Amniotic stem cell (primary cell): ENCODE measurements at regions not wholly inside any gene's neighbourhood (a gene's known extent, or its start where the extent isn't known, plus 50 kb on each side); places are given as distances from the start of the nearest gene placed in this dataset.
"Not testable (repeated sequence)": the region's sequence is repeated elsewhere in the genome, so short reads cannot be mapped to it uniquely, and the experiment has no call there.

ENCODE experiments used
- DNase-seq: peaks from one replicate; lab custom pipeline; 2025; lab: John Stamatoyannopoulos, UW

- DNase-seq: no peak
These were observed 650.7 kb upstream of the GRID2 start for GRCh38 chr4:91653067-91653466.

GRCh38 chr4:91681091-91681490 lies 622.7 kb upstream of the GRID2 start:
- DNase-seq: no peak

- no peak for DNase-seq
These were observed 622.2 kb upstream of the GRID2 start for GRCh38 chr4:91681544-91681943.

DNA sequence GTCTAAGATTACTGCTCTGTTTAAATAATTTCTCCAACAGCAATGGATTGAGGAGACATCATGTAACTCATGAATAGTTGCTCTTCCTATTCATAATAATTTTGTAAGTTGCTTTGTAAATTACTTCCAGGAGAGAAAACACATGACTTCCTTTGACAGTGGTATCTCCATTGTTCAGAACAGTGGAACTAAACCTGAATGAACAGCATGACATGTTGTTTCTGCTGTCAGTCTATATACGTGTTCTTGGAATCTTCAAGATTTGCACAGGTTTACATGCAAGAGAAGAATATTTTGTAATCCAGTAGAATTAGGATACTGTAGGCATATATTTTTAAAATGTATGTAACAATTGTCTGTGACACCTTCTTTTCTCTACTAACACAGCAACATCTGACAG lies 618.8 kb upstream of the GRID2 start:
- DNase-seq: no peak

DNA sequence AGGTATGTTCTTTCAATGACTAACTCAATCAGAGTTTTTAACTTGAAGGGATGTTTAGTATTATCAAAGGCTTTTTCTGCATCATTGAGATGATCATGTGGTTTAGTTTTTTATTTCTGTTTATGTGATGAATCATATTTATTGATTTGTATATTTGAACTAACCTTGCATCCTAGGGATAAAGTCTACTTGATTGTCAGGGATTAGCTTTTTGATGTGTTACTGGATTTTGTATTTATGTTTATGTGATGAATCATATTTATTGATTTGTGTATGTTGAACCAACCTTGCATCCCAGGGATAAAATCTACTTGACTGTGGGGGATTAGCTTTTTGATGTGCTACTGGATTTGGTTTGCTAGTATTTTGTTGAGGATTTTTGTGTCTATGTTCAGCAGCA lies 615.4 kb upstream of the GRID2 start:
- DNase-seq: no peak

GRCh38 chr4:91699691-91700090 lies 604.1 kb upstream of the GRID2 start:
- not testable (repeated sequence) for DNase-seq

GRCh38 chr4:91729851-91730250 lies 573.9 kb upstream of the GRID2 start:
- DNase-seq: no peak

- DNase-seq: no peak
These were observed 569.1 kb upstream of the GRID2 start for GRCh38 chr4:91734682-91735081.

DNA sequence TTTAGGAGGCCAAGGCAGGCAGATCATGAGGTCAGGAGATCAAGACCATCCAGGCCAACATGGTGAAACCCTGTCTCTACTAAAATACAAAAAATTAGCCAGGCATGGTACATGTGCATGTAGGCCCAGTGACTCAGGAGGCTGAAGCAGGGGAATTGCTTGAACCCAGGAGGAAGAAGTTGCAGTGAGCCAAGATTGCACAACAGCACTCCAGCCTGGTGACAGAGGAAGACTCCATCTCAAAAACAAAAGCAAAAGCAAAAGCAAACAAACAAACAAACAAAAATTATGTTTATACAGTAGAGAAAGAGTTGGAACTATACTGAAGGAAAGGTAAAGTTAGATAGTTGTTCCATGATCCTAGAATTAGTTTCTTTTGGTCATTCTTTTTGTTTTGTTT lies 564.9 kb upstream of the GRID2 start:
- DNase-seq: not testable (repeated sequence)

DNA sequence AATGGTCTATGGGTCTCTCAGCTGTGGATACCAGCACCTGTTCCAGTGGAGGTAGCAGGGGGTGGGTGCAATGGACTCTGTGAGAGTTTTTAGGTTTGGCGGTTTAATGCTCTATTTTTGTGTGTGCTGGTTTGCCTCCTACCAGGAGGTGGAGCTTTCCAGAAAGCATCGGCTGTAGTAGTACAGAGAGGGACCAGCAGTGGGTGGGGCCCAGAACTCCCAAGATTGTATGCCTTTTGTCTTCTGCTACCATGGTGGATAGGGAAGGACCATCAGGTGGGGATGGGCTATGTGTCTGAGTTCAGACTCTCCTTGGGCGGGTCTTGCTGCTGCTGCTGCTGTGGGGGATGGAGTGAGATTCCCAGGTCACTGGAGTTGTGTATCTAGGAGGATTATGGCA lies 557.2 kb upstream of the GRID2 start:
- no peak for DNase-seq

DNA sequence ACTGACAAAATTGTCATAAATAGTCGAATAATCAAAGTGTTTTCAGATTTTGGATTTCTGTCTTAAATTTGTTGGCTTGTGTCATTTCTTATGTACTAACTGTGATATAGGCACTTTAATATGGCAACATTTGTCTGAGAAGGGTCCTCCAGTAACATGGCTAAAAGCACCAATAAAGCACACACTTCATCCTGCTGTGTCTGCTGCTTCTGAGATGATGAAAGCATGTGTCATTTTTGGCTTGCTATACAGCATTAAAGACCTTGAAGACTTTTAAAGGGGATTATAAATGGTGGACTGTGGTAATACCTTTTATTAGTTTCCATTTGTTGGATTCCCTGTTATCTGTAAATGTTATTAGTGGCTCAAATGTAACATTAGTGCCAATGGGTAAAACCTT lies 551.8 kb upstream of the GRID2 start:
- no peak for DNase-seq

DNA sequence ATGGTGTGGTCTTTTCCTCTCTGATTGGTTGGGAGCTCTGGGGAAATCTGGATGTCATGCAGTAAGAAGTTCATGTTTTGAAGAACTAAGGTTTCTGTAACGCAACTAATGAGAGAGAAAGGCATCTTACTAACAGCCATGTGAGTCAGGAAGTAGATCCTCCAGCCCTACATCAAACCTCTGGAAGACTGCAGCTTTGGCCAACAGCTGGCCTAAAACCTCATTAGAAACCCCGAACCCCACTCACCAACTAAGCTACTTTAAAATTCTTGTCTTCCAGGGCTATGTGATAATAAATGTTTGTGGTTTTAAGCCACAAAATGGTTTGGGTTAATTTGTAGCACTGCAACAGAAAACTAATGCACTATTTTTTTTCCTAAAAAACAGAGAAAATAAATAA lies 549.0 kb upstream of the GRID2 start:
- DNase-seq: no peak

DNA sequence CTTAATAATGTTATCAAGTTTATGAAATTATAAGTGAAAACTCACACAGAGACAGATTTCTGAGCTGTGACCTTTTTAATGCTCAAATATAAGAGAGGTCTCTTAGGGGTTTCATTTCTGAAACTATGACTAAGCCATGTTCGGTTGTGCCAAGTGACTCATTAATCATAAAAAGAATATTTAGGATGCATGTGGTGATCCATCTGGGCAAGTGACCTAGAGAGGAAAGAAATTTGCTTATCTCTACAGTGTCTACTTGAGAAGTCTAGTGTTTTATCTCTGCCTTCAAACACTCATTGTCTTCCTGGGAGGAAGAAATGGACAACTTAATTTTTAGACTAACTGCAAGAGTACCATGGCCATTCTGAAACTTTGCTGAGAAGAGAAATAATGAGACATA lies 545.3 kb upstream of the GRID2 start:
- no peak for DNase-seq

- no peak for DNase-seq
These were observed 539.7 kb upstream of the GRID2 start for GRCh38 chr4:91764085-91764484.

GRCh38 chr4:91769912-91770311 lies 533.9 kb upstream of the GRID2 start:
- DNase-seq: no peak

DNA sequence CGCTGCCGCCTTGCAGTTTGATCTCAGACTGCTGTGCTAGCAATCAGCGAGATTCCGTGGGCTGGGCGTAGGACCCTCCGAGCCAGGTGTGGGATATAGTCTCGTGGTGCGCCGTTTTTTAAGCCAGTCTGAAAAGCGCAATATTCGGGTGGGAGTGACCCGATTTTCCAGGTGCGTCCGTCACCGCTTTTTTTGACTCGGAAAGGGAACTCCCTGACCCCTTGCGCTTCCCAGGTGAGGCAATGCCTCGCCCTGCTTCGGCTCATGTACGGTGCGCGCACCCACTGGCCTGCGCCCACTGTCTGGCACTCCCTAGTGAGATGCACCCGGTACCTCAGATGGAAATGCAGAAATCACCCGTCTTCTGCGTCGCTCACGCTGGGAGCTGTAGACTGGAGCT lies 512.1 kb upstream of the GRID2 start:
- not testable (repeated sequence) for DNase-seq

GRCh38 chr4:91795947-91796346 lies 507.8 kb upstream of the GRID2 start:
- DNase-seq: no peak

DNA sequence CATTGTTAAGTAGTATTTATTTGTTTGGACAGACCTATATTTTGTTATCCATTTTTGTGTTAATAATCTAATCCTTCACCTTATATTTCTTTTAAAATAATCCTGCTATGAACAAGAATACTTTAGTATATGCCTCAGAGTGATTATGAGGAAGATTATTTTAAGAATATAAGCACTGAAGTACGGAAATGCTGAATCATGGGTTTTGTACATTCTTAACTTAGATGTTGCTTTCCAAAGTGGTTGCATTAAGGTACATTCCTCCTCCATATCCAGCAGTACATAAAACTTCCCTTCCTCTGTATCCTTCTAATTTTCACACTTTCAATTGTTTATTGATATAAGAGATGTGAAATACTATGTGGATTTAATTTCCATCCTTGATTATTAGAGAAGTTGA lies 491.4 kb upstream of the GRID2 start:
- DNase-seq: no peak

DNA sequence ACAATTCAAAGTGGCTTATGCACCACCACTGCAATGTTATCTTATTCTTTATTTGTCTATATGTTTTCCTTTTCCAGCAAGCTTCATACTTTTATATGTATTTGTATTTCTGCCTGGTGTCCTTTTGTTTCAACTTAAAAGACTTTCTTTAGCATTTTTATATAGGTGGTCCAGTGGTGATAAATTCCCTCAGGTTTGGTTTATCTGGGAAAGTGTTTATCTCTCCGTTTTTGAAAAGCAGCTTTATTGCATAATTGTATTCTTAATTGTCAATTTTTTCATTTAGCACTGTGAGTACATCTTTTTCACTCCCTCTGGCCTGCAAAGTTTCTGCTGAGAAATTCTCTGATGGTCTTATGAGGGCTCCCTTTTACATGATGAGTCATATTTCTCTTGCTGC lies 479.0 kb upstream of the GRID2 start:
- no peak for DNase-seq

GRCh38 chr4:91826186-91826585 lies 477.6 kb upstream of the GRID2 start:
- DNase-seq: peak; percentile 27

DNA sequence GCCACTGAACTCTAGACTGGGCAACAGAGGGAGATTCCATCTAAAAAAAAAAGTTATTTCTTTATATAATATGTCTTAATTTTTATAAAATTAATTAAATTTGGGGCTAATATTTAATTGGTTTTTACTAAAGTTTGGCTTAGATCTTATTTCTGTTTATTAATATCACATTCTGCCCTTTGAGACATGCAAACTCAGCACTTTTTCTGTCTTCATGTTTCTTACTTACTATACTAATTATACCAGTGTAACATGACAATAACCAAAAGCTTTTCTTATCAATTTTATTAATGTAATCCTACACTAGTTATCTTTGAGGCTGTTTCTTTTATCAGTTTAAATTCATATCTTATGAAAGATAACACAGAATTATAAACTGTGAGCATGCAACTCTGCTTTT lies 475.9 kb upstream of the GRID2 start:
- no peak for DNase-seq

DNA sequence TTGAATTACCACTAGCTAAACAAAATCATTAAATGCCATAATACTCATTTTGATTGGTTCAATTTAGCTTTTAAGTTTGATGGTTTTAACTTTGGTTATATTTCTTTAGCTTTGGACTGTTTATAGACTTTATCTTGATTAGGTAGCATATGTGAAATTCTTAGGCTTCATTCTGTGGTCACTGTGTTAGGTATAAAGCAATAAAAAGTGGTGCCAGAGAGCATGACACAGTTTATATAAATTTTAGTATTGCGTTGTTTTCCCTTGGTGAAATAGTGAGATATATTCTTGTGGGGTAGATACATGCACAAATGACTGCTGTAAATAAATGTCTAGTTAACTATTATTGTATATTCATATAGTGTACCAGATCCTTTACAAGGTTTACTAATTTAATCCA lies 474.2 kb upstream of the GRID2 start:
- DNase-seq: no peak

- DNase-seq: no peak
These were observed 472.9 kb upstream of the GRID2 start for GRCh38 chr4:91830681-91831395.

DNA sequence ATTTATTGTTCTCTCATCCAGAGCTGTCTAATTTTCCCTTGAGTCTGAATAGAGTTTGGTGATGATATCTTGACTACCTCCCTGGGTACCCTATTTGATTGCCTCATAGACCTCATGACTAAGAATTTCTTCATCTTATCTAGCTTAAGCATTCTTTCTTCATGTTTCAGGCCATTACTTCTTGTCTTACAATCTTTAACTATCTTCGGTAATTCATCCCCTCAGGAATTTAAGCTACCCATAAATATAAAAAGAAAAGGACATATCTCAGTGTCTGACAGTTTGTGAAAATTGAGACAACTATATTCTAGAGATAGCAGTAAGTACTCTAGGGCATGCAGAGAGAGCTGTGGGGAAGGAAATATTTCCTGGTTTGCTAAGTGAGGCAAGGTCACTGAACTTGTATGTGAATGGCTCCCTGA lies 466.1 kb upstream of the GRID2 start:
- peak; percentile 7 for DNase-seq
